ENCODE measurements at regions not wholly inside any gene's neighbourhood (a gene's known extent, or its start where the extent isn't known, plus 50 kb on each side); places are given as distances from the start of the nearest gene placed in this dataset.

DNA sequence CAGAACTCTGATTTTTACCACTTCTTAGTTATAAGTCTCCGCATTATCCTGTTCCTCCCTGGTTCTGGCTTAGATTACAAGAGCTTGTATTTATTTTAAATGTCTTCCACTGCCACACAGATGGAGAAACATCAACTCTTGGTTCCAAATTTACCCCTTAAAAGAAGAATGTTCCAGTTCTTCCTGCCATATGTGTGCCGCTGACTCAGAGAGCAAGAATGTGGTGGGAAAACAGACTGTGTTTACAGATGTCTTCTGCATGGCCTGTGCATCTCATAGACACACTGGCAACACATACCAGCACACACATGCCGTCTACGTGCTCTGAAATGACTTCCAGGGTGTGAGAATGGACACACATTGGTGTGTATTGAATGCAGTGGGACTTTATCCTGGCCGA lies 383.0 kb downstream of the LRIG3 start:
- TF ChIP-seq CTCF (IDR thresholded peaks at IDR 0.05; ENCODE audit: low read length): no peak
- TF ChIP-seq EZH2 (IDR thresholded peaks at IDR 0.05; ENCODE audit: borderline replicate concordance, low read length): no peak
